Stimulated activated CD8-positive, alpha-beta memory T cell treated with anti-CD3 and anti-CD28 coated beads, Interleukin-4, amount 100 ng/mL, for 4 hours (primary cell): ENCODE measurements at regions not wholly inside any gene's neighbourhood (a gene's known extent, or its start where the extent isn't known, plus 50 kb on each side); places are given as distances from the start of the nearest gene placed in this dataset.
"Not testable (repeated sequence)": the region's sequence is repeated elsewhere in the genome, so short reads cannot be mapped to it uniquely, and the experiment has no call there.

Experiments
- DNase-seq, 2 donors: peaks; one replicate each; pipeline ENCODE4 v3.0.0-alpha.2; 2020; ENCODE audit warnings: low read depth in 2 of 2, low spot score in 1 of 2

DNA sequence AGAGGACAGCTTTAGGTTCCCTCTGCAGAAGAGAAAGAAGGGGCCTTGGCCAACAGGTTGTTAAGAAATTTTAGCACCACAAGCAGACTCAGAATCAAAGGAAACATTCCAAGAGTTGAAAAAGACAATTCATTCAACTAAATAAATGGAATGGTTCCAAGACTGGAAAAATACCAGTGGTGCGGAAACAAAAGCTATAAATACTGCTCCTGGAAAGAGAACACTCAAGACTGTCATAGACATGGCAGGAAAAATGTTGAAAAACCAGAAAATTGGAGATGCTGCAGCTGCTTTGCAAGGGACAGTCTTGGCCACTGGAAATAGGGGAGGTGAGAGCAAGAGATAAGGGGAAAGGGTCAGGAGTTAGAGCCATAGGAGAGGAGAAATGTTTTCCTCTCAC lies 312.7 kb upstream of the CYRIA start:
- no peak for DNase-seq

DNA sequence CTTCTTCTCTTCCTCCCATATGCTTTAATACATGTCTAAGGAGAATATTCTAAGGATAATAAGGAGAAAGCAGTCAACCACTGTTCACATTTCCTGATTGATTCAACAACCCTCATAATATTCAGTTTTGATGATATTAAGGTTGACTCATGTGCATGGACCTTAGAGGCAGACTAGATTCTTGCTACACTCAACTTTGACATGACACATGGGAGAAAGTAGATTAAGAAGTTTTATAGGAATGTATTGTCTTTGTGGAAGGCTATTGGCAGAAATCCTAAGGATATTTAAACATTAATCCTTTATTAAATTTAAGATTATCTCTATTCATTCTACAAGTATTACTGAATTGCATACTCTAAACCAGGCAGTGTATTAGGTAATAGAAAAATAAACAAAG lies 309.1 kb upstream of the CYRIA start:
- no peak for DNase-seq

DNA sequence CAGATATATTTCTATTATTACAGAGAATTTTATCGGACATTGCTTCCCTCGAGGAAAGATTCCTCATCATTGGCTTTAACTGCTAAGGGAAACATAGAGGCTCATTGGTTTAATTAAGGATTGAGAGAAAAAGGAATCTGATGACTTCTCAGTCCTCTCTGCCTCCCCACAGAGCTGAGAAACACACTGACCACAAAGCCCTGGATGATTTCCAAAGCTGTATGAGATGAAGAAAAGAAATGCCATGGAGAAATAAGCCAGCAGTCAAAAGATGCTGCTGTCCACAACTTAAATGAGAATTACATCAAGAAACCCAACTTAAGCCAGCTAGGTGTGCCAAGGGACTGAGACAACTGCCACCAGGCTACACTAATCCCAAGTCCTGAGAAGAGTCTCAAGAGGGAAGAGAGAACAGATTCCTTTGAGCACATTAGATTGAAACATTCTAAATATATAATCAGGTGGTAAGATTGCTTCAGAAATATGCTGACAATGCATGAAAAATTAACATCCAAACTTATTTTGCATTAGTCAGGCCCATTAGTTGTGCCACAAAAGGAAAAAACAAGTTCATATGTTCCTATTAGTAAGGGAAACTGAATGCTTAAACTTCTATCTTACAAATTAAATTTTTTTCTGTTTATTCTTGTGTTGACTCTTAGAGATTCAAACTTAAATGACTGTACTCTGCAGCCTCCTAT lies 308.1 kb upstream of the CYRIA start:
- DNase-seq = no peak

DNA sequence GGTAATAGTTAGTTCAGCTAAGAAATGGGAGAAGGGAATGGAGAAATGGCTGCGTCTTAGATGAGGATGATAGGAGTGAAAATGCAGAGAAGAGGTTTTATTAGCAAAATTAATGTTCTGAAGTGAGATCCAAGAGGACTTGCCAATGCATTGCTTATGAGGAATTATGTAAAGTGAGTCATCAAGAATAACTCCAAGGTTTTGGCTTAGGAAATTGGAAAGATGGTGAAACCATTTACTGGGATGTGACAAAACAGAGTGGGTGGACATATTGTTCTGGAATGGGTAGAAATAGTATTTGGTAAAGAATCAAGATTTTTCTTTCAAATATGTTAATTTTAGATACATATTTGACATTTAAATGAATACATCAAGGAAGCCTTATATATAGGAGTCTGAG lies 306.6 kb upstream of the CYRIA start:
- no peak for DNase-seq

DNA sequence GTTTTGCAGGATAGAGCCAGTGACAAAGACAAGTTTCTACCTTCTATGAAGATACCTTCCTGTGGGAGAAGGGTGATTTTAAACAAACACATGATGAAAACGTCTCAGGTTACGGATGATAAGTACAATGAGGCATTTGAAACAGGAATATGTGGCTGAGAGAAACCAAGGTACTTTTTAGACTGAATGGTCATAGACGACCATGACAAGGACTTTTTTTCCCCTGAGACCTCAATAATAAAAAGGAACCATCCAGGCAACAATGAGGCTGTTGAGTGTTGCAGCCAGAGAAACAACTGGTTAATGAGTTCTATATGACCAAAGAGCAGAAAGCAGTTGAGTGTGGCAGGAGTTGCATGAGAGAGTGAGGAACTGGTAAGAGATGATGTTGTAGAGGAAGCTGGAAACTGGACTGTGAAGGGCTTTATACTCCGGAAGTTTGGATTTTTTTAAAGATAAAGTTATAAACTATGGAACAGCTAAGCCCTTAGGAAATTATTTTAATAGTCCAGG lies 306.1 kb upstream of the CYRIA start:
- DNase-seq = no peak

DNA sequence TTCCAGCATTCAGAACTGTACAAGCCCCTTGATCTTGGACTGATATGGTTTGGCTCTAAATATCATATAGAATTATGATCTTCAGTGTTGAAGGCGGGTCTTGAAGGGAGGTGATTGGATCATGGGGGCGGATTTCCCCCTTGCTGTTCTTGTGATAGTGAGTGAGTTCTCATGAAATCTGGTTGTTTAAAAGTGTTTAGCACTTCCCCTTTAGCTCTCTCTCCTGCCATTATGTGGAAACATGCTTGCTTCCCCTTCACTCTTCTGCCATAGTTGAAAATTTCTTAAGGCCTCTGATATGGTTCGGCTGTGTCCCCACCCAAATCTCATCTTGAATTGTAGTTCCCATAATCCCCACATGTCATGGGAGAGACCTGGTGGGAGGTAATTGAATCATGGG lies 305.3 kb upstream of the CYRIA start:
- not testable (repeated sequence) for DNase-seq

DNA sequence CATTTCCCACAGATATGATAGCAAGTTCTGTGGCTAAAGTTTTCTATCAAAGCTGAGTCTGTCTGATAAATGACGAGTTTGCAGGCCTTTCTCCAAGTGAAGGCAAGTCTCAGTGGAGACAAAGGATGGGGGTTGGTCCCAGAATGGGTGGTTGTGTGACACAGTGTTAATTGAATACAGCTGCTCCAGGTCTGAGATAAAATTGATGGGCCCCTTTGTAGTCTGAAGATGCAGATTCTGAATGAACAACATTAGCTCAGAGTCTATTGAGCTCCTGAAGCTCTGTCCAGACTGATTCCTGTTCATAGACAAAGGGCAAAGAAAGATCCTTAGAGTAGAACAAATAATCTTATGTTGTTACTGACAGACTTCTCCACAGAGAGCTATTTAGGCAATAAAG lies 296.9 kb upstream of the CYRIA start:
- DNase-seq = no peak

DNA sequence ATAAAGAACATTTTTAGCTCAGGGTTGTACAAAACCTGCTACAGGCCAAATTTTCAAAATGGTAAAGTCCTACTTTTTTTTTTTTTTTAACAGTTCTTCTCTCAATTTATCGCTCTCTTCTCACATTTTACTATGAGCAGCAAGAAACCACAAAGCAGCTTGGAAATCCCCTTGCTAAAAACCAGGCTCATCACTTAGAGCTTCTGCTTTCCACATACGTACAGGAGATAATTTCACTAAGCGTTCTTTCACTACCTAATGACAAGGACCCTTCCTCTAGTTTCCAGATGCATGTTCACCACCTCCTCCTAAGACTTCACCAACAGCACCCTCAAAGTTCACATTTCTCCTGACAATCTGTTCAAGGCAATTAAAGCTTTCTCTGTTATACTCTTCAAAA lies 294.9 kb upstream of the CYRIA start:
- DNase-seq = no peak

DNA sequence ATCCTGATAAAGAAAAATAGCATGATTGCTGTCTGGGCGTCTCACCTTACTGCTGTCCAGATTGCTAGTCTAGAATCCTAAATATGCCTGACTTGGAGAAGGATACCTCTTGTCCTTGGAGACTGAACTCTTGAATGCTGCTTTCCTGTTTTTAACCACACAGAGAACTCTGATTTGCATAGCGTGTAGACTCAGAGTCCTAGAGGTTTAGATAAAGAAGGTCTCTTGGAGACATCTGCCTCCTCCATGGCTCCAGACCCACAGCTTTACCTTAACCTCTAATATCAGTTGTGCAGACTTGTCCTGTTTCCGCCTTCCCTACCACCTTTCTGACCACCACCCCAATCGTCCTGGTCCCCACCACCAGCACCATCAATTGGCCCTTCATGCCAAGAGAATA lies 292.6 kb upstream of the CYRIA start:
- DNase-seq = no peak

DNA sequence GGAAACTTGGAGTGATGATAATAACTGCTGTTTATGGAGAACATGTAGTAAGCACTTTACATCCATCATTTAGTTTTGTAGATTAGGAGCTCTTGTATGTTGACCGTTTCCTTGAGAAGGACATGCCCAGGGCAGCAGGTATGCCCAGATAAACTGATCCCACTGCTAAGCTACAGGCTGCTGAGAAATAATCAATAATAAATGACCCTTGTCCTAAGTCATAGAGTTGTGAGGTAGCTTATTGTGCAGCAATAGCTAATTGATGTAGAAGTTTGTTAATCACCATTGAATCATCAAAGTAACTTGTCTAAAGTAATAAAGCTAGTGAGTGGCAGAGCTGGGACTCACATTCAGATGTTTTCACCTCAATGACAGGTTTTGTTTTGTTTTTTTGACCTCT lies 287.2 kb upstream of the CYRIA start:
- DNase-seq = no peak

DNA sequence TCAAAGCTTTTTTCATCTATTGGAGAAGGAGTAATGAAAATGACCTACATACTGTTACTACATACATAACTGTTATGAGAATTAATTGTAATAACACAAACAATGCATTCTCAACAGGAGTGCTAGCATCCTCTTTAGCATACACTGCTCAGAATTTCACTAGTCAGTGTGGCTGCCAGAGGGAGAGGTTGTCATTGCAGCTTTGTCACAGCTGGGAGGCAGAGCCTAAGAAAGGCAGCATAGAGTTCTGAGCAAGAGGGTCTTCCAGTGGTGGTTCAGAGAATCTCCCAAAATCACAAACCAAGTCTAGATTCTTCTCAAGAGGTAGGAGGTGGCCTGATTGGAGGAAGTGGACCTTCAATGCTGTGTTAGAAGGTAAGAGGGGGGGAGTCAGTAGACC lies 286.7 kb upstream of the CYRIA start:
- DNase-seq = no peak

DNA sequence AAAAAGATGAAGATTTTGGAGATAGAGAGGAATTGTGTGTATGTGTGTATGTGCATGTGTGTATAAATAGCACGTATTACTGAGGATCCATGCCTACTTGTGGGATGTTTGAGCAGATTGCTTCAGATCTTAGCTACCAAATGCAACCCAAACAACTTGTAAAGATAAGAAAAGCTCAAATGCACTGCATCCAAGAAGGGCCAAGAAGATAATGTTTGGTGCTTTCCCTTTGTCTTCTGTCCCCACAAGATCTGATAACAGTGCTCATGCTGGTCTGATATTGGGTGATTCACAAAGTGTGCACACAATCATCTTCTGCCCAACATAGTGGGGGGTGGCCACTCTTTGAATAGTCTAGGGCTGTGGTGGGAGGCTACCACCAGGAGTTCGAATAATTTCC lies 284.8 kb upstream of the CYRIA start:
- no peak for DNase-seq

DNA sequence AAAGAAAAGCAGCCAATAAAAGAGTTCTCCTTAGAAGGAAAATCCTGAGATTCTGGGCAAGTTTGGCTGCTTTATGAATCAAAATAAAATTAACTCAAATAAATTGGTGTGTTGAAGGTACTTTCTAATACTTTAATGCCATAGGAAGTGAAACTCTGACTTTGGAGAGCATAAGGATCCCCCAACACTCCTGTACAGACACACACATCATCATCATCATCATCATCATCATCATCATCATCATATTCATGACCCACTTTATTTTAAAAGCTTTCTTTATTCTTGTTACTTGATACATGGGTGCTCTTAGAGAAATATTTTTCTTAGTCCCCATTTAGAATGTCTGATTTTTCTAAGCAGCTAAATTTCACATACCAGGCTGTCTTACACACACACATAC lies 283.1 kb upstream of the CYRIA start:
- no peak for DNase-seq

DNA sequence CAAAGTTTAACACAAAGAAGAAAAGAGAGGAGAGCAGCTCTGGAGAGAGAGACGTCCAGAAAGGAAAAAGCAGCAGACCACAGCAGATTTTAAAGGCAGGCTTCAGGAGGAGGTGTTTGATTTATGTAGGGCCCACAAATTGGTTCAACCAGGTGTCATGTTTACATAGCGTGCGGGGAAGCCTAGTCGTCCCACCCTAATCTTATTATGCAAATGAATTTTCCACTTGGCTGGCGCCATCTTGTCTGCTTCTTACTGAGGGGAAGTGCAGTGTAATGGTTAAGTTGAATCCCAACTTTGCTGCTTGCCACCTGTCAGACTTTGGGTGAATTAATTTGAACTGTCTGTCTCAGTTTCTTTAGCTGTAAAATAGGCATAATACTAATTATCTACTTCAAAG lies 282.4 kb upstream of the CYRIA start:
- no peak for DNase-seq

DNA sequence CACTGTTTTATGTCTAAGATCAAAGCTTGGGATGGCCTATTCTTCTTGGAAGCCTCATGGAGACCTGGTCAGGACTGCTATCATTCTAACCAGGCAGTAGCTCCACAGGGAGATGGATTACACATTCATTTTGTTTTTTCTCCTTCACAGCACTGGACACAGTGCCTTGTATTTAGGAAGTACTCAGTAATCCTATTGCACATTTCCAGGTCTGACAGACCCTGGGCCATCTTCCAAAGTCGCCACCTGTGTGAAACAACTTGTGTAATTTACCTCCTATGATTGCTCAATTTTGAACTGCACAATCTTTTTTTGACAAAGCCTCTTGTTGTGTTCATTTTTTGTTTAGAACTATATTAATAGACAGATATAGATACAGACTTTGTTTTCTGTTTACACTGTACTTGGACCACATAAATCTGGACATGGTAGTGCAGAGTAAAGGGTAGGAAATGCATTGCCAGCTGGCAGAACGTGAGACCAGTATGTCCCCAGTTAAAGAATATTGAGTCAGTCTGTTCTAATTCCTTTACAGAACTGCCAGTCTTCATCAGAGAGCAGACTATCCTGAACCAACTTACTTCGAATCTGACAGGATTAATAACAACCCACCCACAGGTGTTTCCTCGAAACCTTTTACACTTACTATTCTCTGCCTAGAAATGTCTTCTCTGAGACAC lies 277.8 kb upstream of the CYRIA start:
- no peak for DNase-seq

DNA sequence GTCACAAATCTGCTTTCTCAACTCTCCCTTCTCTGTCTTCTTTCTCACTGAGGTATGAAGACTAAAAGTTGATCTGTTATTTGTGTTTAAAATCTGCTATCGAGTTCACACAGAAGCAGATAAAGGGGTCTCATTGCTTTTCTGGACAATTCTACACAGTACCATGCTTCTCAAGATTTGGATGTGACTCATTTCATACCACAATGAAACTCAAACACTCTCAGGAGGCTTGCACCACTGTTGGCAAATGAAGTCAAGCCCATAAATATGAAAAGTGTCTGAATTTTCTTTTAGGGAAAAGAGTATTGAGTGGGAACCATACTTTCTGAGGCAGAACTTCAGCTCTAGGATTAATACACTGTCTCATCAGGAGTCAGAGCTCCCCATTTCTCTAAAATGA lies 274.6 kb upstream of the CYRIA start:
- no peak for DNase-seq

DNA sequence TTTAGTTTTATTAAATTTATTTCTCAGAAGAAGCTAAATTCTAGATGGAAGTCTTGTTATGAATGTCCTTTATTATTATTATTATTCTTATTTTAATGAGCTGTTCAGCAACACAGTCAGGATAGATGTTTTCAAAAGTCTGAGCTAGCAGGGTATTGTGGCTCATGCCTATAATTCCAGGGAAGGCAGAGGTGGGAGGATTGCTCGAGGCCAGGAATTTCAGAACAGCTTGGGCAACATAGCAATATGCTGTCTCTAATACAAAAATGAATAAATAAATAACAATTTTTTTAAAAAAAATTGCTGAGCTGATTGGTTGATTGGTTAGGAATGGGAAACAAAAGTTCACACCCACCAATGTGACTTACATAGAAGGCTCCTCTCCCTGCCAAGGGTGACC lies 274.1 kb upstream of the CYRIA start:
- DNase-seq = no peak

DNA sequence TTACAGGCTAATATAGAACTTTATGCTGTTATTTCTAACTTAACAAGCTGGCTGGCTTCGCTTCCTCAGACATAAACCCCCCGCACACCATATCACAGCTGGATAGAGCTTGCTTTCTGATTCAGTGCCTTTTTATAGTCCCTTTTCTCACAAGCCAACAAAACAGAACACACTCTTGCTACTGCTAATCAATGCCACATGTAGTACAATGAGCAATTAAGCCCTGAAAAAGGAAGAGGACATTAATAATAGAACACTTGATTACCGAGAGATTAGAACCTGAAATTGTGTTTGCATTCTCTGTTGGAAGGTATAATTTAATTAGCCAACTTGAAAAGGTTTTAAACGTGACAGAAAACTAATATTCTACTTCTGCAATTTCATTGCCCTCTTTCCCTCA lies 267.7 kb upstream of the CYRIA start:
- no peak for DNase-seq

DNA sequence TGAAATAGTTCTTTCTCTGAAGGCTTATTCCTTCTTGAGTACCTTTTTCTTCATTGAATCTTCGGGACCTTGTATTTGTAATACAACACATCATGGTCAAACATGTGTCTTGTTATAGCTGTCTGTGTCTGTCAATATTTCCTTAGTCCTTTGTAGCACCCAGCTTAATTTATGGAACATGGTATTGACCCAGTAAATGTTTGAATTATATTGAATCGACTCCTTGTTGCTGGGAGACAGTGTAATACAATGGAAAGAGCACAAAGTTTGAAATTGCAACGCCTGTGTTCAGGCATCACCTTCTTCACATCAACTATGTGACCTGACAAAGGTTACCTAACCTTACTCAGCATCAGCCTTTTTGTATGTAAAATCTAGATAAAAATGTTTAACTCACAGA lies 267.2 kb upstream of the CYRIA start:
- no peak for DNase-seq

DNA sequence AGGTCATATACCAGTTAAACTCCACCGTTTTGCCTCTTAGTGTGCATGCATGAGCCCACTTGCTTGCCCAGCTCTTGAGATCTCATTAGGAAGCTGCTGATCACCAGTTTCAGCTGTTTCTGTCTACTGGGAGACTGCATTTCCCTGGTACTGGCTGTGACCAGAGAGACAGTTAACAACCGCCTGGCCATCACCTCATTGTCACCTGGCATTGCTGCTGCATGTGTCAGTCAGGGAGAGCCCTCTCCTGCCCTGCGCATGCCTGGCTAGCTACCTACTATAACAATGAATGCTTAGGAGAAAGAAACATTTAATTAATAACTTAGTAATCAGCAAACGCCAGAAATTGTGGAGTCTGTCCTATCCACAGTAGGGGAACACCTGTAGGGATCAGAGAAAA lies 265.8 kb upstream of the CYRIA start:
- DNase-seq = no peak

DNA sequence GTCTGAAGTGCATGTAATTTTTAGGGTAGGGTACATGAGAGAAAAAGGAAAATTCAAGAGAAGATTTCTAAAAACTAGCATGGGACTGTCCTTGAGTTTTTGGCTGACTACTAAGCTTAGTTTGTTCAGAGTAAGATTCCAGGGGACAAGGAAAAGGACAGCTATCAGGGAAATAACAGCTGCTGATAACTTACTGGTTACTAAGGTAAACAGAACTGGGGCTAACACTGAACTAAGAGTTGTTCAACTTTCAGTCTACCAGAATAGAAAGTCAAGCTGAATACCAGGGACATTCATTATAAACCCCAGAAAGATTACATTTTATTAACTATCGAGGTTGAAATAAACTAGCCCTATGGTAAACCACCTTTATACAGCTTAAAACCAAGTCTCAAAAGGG lies 261.8 kb upstream of the CYRIA start:
- DNase-seq = no peak

DNA sequence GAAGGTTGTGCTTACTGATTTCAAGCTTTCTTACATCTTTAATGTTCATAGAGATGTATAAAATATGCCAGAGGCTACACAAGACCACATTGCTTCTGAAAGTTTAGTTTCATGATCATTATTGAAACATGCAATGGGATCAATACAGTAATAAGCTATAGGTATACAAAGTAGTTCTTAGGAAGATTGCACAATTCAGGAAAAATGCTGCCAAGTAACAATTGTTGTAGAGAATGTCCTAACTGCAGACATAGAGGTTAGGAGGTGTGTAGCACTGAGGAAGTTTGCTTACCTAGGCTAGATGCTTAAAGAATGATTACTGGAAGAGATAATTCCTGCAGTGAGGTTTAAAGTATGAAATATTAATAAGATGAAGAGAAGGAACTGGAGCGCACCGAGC lies 259.5 kb upstream of the CYRIA start:
- no peak for DNase-seq

DNA sequence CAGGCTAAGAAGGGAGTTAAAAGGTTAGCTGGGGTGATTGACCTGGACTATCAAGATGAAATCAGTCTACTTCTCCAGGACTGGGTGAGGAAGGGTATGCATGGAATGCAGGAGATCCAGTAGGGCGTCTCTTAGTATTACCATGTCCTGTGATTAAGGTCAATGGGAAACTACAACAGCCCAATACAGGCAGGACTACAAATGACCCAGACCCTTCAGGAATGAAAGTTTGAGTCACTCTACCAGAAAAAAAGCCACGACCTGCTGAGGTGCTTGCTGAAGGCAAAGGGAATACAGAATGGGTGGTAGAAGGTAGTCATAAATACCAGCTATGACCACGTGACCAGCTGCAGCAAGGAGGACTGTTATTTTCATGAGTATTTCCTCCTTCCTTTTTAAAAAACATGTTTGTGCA lies 249.7 kb upstream of the CYRIA start:
- DNase-seq = not testable (repeated sequence)
